Inferior parietal cortex (tissue), 1 donor: ENCODE measurements at regions not wholly inside any gene's neighbourhood (a gene's known extent, or its start where the extent isn't known, plus 50 kb on each side); places are given as distances from the start of the nearest gene placed in this dataset.
A peak's percentile ranks its signal among the peaks of the same experiment; 100 is the strongest.

Experiments
- DNase-seq: peaks from one replicate; pipeline ENCODE4 v3.0.0-alpha.2; 2016; ENCODE audit errors: extremely low spot score

DNA sequence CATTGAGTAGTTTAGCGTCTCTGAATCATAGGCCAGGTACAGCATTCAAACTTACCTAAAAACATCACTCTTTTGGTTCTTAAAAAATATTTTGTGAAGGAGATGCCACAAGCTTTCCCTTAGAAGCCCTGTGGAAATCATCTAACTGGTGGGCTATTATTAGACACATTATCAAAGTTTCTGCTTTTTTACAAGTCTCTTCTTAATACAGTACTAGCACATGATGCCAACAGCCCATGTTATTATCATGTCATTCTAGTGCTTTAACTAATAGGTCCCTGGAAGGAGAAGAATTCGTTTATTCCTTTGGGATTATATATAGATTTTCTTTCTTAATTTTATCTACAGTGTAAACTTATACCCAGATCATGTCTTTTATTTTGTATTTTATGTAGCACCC, 146.0 kb upstream of the PTPRK start:
- no peak for DNase-seq

DNA sequence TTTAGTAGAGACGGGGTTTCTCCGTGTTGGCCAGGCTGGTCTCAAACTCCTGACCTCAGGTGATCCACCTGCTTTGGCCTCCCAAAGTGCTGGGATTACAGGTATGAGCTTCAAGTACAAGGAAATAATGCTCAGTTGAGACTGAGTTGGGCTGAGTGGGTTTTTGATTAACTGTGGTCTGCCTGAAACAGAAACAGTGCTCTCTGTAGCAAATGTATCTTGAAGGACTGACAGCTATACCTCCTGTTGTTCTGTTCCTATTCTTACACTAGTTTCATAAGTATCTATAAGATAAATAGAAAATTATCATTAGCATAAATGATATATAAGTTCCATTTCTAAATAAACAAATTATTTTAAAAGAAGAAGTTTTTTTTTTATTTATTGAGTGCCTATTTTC, 142.8 kb upstream of the PTPRK start:
- no peak for DNase-seq

DNA sequence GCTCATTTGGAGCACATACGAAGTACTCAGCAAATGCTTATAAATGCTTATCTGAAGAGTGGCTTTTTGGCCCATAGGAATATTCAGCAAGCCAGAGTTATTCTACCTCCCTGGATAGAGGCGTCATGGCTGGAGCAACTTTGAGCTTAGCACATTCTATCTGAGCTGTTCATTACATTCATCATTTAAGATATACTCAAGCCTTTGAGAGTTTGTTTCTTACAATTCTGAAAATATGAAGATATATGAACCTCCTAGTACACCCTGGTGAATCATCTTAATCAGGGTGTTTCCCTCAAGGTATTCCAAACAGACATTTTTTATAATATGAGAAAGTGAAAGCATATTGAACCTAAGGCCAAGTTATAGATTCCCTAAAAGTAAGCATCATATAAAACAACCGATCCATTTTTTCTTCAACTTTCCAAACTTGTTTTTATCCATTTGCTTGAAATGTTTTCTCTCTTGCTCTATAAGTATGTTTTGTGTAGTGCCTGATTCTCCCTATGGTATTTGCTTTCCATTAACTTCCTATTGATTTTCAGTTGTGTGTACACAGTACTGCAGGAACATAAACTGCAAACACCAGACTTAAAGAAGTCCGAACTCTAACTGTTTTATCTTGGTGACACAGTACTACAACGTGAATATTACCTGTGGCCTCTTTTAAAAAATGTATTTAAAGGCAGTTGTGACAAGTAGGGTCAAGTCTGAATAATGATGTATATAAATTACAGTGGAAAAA, 139.7 kb upstream of the PTPRK start:
- DNase-seq: no peak

DNA sequence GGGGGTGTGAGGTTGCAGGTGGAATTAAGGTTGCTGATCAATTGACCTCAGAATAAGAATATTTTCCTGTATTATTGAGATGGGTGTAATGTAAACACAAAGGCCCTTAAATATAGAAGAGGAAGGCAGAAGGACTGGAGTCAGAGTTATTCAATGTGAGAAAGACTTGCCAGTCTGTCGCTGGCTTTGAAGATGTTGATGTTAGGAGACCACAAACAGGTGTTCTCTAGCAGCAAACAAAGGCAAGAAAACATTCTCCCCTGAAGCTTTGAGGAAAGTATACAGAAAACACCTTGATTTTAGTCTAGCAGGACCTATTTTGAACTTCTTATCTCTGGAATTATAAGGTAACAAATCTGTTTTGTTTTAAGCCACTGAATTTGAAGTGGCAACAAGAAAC, 138.9 kb upstream of the PTPRK start:
- no peak for DNase-seq

DNA sequence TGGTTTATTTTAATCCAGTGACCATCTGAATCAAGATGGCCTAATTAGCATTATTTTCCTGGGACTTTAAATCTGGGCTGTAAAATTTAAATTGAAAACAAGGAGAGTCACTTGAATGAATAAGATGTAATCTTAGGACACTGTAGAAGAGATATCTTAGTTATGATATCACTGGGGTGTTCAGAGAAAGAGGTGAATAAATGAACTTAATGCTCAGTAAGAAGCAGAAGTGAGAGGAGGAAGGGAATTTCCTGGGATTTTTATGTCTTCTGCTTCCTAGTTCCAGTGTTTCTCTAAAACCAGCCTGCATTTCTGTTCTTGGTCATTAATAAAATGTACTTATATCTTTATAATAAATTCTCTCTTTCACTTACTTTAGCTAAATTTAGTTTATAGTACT, 136.8 kb upstream of the PTPRK start:
- no peak for DNase-seq

DNA sequence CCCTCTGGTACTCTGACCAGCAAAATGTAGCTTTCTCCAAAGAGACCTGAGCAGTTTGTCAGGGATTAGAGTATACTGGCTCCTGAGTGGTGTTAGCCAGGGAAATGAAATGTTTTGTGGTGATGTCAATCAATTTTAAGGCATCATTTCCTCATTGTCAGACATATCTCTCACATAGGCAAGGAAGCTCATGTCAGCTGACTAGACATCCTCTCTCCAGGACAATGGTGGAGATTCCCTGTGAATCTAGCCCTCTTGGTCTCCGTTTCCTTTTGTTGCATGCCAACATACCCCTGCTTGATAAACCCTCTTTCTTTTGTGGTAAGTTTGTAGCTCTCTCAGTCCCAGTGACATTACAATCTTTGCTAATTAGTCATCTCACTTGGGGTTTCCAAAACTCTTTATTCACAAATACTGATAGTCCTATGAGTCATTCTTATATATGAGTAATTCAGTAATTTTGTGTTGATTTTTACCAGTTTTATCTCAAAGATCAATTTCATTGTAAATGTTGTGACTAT, 135.6 kb upstream of the PTPRK start:
- DNase-seq: no peak

DNA sequence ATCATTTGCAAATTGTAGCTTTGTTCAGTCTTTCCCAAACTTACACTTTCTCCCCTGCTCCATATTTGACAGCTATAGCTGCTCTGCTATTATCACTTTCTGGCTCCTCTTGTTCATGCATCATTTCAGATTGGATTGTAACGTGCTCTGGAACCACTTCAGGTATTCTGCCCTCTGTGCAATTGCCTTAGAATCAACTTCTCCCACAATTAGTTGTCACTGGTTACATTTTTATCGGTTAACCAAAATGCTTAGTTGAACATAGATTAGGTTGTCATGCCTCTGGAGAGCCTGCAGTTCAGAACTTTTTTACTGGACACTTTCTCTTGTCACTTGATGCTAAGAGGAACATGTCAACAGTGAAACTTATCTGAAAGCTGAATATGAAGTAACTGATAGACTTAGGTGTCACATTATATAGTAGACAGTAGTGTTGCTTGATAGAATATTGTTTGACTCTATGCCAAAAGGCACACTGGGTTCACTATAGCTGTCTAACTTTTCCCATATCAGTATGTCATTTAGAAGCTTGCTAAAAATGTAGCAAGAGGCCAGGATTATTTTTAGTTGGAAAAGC, 127.7 kb upstream of the PTPRK start:
- no peak for DNase-seq

DNA sequence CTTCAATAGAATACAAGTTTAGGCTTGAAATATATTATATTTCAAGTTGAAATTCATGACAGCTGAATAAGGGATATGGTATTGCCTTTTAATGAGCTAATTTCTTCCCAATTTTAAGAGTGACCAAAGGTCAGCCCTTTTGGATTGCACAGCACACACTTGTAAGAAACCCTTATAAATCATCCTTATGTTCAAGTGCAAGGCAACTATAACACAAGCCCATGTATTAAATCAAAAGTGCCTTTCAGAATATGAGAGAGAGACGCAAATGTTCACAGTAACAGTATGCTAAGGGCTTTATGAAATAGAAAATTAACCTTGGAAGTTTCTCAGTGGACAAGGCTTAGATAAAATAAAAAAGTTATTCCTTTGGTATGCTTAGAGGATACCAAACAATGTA, 121.7 kb upstream of the PTPRK start:
- no peak for DNase-seq

DNA sequence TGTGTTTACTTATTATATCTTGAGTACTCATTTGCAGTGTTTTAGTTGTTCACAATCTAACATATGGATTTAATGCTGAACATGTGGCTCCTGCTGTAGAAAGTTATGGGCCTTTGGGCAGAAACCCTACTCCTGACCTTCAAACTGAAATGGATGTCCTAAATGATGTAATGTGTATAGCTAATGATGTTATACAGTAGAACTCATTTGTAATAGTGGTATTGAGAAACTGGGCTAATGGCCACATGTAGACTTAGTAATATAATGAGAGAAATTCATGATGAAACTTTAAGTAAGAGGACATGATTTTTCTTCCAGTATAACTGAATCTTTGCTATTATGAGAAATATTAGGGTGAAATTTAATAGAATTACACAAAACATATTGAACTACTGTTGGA, 121.3 kb upstream of the PTPRK start:
- no peak for DNase-seq

DNA sequence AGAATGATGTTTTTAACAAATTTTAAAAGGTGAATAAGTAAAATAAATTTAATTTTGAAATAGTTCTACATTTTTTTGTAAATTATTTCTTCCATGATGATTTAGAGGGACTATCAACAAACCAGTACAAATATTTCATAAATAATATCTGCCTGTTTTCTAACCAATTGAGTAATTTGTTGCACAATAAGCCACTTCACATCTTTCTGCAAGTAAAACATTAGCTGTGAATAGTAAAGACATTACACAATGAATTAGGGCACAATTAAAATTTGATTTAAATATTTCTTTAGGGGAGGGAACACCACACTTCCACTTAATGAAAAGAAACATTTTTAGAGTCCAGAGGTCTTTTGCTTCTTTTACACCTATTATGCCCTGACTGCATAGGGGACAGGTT, 118.4 kb upstream of the PTPRK start:
- DNase-seq: no peak

DNA sequence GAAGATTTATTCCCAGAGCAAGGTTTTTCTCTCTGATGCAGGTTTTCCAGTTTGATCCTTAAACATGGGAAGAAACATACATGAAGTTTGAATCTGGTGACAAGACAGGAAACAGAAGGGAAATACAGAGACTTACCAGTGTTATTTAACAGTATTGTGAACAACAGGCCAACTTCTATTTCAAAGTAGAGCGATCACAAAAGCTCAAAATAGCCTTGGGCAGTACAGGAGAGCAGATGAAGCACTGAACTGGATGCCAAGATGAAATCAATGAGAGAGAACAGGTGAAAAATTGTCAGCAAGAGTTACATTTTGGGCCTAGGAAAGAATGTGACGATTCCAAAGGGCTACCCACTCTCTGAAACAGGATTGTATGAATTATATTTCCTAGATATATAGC, 114.8 kb upstream of the PTPRK start:
- no peak for DNase-seq

DNA sequence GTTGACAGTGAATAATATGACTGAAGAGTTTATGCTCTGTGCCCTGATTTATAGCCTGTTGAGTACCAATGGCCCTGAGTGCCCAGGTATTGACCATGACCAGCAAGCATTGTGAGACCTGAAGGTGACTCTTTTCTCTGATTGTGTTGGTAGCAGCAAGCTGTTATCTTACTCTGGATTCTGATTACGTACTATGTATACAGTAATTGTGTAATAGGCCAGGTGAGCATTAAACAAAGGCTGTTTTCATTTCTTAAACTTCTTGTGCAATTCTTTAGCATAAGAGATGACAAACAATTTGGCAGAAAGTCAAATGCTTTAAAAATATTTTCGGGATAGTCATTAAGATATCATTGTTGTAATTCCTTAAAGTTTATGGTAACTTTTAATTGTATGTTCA, 111.7 kb upstream of the PTPRK start:
- DNase-seq: no peak

DNA sequence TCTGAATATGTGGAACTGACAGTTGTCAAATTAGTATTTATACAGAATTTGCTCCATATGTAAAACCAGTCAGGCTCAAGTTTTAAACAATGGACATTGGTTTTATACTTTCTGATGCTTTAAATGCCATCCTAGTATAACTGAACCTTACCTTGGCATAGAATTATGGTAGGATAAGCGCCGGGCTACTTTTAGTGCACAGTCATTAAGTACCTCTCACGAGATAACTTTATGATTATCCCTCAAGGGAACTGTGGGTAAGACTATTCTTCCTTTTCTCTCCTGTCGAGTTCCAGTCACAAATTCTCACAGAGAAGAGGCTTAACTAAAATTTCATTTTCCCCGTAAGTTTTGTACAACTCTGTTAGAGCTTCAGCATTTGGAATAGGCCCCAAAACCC, 110.6 kb upstream of the PTPRK start:
- DNase-seq: no peak

DNA sequence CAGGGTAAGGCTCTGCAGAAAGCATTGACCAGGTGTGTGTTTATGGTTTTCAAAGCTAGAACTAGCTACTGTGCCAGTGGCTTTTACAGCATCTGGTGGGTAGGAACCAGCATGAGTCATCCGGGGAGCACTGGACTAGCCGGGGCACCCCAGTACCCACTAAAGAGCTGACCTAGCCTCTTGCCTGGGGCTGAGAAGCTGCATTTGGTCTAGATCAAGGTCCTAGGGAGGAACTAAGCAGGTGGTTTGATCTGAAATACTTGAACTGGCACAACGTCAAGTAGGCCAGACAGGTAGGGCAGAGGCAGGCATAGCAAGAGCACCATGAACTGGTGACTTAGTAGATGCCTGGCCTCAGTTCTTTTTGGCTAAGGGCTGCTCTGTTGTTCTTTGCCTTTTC, 109.8 kb upstream of the PTPRK start:
- DNase-seq: no peak

DNA sequence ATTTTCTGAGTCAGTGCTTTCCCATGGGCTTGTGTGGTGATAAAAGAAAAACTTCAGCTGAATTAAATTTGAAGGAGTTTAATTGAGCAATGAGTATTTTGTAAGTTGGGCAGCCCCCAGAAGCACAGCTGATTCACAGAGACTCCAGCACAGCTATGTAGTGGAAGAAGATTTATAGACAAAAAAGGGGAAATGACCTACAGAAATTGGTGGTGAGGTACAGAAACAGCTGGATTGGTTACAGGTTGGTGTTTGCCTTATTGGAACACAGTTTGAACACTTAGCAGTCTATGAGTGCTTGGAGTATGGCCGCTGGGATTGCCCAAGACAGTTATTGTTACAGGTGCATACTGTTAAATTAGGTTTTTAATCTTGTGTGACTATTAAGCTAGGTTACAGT, 96.9 kb upstream of the PTPRK start:
- no peak for DNase-seq

DNA sequence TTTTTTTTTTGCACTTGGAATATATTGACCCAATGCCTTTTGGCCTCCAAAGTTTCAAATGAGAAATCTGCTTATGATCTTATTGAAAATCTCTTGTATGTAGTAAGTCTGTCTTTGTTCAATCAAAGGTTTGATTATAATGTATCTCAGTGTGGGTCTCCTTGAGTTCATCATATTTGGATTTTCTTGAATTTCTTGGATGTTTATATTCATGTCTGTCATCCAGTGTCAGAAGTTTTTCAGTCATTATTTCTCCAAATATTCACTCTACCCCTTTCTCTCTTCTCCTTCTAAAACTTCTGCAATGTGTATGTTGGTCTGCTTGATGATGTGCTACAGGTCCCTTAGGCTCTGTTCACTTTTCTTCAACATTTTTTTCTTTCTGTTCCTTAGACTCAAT, 95.9 kb upstream of the PTPRK start:
- no peak for DNase-seq

DNA sequence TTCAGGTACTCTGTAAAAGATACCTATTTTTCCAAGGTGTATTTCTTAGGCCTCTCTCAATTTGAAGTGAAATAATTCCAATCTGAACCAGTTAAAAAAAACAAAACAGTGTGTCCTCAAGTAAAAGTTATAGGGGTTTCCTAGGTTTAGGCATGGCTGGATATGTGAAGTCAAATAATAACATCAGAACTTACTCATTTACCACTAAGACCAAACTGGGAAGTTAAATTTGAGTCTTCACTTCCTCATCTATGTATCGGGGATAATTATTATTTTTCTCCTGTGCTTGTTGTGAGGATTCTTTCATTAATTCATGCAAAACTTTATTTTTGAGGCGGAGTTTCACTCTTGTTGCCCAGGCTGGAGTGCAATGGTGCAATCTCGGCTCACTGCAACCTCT, 86.2 kb upstream of the PTPRK start:
- no peak for DNase-seq

DNA sequence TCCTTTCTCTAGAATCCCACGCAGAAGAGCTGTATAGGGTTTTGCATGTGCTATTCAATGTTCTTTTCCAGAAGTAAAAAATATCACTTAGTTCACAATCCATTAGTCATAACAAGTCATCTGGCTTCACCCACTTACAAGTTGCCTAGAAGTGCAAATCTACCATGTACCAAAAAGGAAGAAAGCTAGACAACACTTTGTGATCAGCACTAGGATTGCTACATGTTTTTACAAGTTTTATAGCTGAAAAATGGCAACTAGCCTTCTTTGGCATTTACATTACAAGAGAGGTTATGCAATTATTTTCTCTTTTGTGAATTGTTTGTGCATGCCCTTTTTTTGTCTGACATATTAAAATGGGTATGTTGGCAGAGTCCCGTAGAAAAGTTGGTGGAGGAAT, 85.6 kb upstream of the PTPRK start:
- DNase-seq: peak; percentile 48

DNA sequence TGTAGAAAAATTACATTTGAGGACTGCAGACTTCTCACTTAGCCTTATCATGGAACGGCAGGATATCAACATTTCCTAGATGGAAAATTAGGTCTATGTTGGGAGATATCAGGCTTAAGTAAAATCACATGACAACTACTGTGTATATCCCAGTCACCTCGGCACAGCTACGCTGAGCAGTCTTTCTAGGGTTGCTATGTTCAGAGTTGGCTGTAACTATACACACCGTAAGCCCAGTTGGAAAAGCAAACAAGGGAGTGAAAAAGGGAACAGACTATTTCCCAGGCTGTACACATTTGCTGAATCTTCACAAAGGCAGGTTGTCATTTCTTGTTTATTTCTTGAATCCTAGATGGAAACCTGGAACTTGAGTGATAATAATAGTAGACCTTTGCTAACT, 80.7 kb upstream of the PTPRK start:
- no peak for DNase-seq

DNA sequence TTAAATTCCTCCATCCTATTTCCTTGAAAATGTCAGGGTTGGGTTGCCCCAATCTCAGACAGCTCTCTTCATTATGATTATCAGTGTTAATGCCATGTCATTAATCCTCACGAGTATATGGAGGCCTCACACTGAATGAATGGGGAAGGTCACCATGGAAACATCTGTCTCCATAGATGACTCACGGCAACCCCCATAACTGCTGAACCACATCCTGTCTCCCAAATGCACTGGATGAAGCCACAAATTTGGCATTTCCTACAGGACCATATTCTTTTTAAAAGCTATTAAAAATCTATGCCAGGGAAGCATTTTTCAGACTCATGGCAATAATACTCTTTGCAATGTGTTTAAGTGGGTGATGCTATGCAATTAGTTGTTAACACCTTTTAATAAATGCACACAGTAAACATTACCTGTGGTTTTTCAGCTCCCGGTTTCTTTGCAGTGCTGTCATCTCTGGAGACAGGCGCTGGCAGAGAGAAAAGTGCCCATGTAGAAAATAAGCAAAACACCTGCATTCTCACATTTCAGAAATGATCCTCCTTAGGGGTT, 80.1 kb upstream of the PTPRK start:
- no peak for DNase-seq

DNA sequence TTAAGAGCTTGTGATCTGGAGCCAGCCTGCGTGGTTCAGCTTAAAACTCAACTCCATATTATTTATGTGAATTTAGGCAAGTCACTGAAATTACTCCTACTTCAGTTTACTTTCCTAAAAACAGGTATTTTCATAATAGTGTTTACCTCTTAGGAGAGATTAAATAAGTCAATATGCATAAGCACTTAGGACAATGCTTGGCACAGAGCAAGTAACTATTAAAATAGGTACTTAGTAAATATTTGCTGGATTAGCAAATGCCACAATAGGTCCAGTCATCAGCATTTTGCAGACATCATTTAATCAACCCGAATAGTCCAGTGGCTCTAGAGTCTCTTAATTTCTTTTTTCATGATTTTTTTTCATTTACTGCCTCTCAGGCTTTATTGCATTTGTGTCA, 78.6 kb upstream of the PTPRK start:
- DNase-seq: no peak

DNA sequence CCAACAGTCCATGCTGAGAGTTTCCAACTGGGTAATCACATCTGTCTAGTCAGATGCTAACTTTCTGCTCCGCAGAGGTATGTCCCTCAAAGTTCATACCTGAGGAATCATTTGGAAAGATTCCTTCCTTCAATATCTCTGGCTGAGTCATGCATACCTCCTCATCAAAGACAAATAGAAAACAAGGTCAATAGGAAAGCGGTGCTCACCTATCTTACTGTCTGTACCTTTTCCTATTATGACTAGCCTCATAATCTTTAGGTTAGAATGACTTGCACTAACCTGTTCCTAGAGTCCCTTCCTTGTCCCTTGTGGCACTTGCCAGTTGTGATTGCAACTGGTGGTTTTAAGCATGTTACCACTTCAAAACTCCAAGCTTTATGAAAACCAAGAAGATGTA, 78.2 kb upstream of the PTPRK start:
- DNase-seq: no peak

DNA sequence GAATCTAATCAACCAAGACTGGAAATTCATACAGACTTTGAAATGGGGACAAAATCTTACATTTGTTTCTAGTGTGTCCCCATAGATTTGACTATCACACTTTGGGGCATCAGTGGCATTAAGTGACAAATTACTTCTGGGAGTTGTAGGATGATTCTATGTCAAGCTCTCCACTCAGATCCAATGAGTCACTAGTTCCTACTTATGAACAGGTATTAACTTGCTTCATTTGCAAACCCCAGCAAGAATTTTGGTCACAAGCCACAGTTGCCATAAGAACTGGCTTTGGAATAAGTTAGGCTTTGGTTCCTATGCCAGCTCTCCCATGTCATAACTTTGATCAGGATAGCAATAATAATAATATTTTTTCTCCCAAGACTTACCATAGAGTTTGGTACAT, 77.6 kb upstream of the PTPRK start:
- no peak for DNase-seq

DNA sequence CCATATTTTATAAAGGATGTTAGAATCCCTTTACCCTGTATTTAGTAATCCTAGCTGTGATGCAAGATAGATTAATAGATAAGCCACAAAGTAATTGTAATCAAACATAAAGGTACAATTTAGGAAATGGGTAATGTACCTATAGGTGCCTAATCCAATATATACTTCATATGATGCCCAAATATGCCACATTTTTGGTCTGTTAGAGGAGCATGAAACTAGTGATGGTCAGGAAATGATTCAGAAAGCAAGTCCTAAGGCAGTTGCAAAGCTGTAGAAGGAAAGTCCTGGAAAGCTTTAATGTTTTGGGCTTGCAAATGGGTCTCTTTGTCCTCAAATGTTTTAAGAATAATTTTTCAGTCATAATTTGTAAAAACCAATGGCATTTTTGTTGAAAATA, 76.6 kb upstream of the PTPRK start:
- no peak for DNase-seq
